Right atrium auricular region (tissue), 2 donors: ENCODE measurements at regions not wholly inside any gene's neighbourhood (a gene's known extent, or its start where the extent isn't known, plus 50 kb on each side); places are given as distances from the start of the nearest gene placed in this dataset.

Experiments
- DNase-seq: peaks from one replicate; pipeline ENCODE4 v3.0.0-alpha.2; 2019; ENCODE audit warnings: low spot score
- H3K27ac ChIP-seq, 2 donors: fragments of 200-600 bp; sonication (generic); 1 replicate in 1 of 2; 2 replicates in 1 of 2; pipeline ENCODE4 v1.5.1; 2016 to 2019
- H3K27me3 ChIP-seq, 2 donors: fragments of 200-600 bp; sonication (generic); one replicate each; pipeline versions ENCODE4 v1.5.1 to v1.6.0; 2017 to 2019
- H3K36me3 ChIP-seq: fragments of 200-600 bp; sonication (generic); one replicate; pipeline ENCODE4 v1.5.1; 2016
- H3K4me1 ChIP-seq, 2 donors: fragments of 200-600 bp; sonication (generic); one replicate each; pipeline versions ENCODE4 v1.5.1 to v1.6.0; 2017 to 2019
- H3K4me3 ChIP-seq, 2 donors: fragments of 200-600 bp; sonication (generic); 1 replicate in 1 of 2; 2 replicates in 1 of 2; pipeline ENCODE4 v1.5.1; 2017 to 2019; ENCODE audit warnings: mild to moderate bottlenecking in 1 of 2, moderate library complexity in 1 of 2
- H3K9me3 ChIP-seq, 2 donors: fragments of 200-600 bp; sonication (generic); one replicate each; pipeline ENCODE4 v1.5.1; 2019
- CTCF ChIP-seq, 2 donors: fragments of 200-600 bp; sonication (generic); IDR thresholded peaks; one replicate each; pipeline ENCODE4 v1.5.1; 2019; ENCODE audit warnings: antibody characterized with exemption in 2 of 2

GRCh38 chr1:214920337-214920736 is 162.2 kb upstream of the KCNK2 start:
- no peaks in the 10 kb centered on the region for H3K4me1 ChIP-seq
- no peaks in the 10 kb centered on the region for H3K9me3 ChIP-seq
- no peak for TF ChIP-seq CTCF (IDR thresholded peaks at IDR 0.05)

DNA sequence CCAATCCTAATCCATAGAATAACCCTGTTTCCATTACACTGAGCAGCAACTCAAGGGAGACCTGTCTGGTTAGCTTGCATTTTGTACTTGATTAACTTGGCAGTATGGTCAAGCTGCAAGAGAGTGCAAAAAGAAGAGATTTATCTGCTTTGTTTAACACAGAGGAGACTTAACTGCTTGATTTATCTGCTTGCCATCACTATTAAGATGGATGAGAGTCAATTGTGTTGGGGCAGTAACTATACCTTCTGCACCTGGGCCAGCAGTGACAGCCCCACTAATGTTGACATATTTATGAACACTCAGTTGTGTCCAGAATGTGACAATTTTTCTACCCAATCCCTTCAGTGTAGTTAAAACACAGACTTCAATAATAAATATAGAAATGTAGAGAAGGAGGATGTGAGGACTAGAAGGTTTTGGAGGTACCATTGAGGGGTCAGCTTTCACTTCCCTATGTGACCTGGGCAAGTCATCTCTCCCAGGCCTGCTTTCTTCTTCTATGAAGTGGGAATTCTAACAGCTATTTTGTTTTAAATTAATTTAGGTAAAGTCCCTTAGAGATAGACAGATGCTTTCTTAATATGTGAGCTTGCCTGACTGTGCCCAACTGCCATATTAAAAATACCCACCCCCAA is 159.1 kb upstream of the KCNK2 start:
- no peaks in the 10 kb centered on the region for H3K36me3 ChIP-seq
- H3K27ac ChIP-seq, result no peak overlapping the region
- no peak for TF ChIP-seq CTCF (IDR thresholded peaks at IDR 0.05)
- no peaks in the 10 kb centered on the region for H3K4me1 ChIP-seq
- H3K9me3 ChIP-seq, result no peaks in the 10 kb centered on the region
- no peak for DNase-seq
- H3K4me3 ChIP-seq, result no peak overlapping the region
- no peaks in the 10 kb centered on the region for H3K27me3 ChIP-seq

More at GRCh38 chr1:214920337-214920736, 162.2 kb upstream of the KCNK2 start:
- Histone ChIP-seq H3K4me3 (no peak overlapping the region), H3K27me3 (no peaks in the 10 kb centered on the region), H3K27ac (no peak overlapping the region), H3K36me3 (no peaks in the 10 kb centered on the region)
- no peak for DNase-seq

GRCh38 chr1:214927796-214928195 is 154.7 kb upstream of the KCNK2 start:
- Histone ChIP-seq H3K27me3 (no peaks in the 10 kb centered on the region), H3K36me3 (no peaks in the 10 kb centered on the region), H3K27ac (no peak overlapping the region), H3K4me3 (no peak overlapping the region), H3K9me3 (no peaks in the 10 kb centered on the region), H3K4me1 (no peaks in the 10 kb centered on the region)
- no peak for TF ChIP-seq CTCF (IDR thresholded peaks at IDR 0.05)
- DNase-seq, result no peak

GRCh38 chr1:214928574-214928973 is 154.0 kb upstream of the KCNK2 start:
- Histone ChIP-seq H3K27ac (no peak overlapping the region), H3K36me3 (no peaks in the 10 kb centered on the region), H3K4me3 (no peak overlapping the region), H3K4me1 (no peaks in the 10 kb centered on the region), H3K27me3 (no peaks in the 10 kb centered on the region), H3K9me3 (no peaks in the 10 kb centered on the region)
- DNase-seq, result no peak
- no peak for TF ChIP-seq CTCF (IDR thresholded peaks at IDR 0.05)

DNA sequence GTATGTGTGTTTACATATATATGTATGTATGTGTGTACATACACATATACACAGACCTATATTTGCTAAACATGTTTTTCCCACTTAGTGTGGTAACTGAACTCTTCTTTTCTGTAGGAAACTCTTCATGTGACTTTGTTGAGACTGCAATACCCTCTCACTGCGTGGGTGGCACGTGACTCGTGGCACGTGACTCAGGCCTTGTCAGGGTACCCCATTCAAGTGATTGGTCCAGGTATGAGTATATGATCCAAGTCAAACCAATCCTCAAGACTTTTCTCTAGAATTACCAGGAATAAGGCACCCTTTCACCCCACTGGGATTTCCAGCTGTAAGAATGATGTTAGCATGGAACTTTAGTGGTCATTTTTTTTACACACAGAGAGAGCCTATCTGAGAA is 149.2 kb upstream of the KCNK2 start:
- no peak overlapping the region for H3K4me3 ChIP-seq
- no peaks in the 10 kb centered on the region for H3K9me3 ChIP-seq
- H3K27me3 ChIP-seq, result no peaks in the 10 kb centered on the region
- no peak for DNase-seq
- H3K36me3 ChIP-seq, result no peaks in the 10 kb centered on the region
- H3K4me1 ChIP-seq, result no peaks in the 10 kb centered on the region
- no peak for TF ChIP-seq CTCF (IDR thresholded peaks at IDR 0.05)
- H3K27ac ChIP-seq, result no peak overlapping the region

DNA sequence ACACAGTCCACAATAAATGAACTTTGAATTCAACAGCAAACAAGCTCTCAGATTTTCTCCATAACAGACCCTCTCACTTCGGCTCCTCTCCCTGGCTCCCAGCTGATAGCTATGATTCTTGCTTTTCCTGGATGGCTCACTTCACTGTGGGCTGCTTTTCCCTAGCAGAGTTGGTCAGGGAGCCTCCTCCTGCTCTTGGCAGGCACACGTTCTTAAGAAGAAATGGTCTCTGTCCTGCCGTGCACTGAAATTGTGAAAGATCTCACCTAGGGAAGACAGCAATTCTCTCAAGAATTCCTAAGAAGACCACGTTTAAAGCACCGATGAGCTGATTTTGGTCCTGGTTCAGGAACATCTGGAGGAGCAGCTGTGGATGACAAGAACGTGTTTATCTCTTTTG is 148.5 kb upstream of the KCNK2 start:
- TF ChIP-seq CTCF (IDR thresholded peaks at IDR 0.05), result no peak
- no peaks in the 10 kb centered on the region for H3K9me3 ChIP-seq
- no peaks in the 10 kb centered on the region for H3K27me3 ChIP-seq
- no peaks in the 10 kb centered on the region for H3K36me3 ChIP-seq
- no peak overlapping the region for H3K4me3 ChIP-seq
- no peak for DNase-seq
- no peaks in the 10 kb centered on the region for H3K4me1 ChIP-seq
- no peak overlapping the region for H3K27ac ChIP-seq
